Astrocyte (in vitro differentiated cells and primary cell): ENCODE measurements at regions not wholly inside any gene's neighbourhood (a gene's known extent, or its start where the extent isn't known, plus 50 kb on each side); places are given as distances from the start of the nearest gene placed in this dataset.
"Not testable (repeated sequence)": the region's sequence is repeated elsewhere in the genome, so short reads cannot be mapped to it uniquely, and the experiment has no call there.

Experiments
- DNase-seq: peaks from one replicate; pipeline ENCODE4 v3.0.0-alpha.2; 2010; ENCODE audit warnings: low read depth
- FAIRE-seq: peaks from 2 replicates; lab custom pipeline; 2011; peaks lifted over from hg19 to GRCh38; lab: Jason Lieb, UNC
- H2AFZ ChIP-seq: 2 replicates; pipeline ENCODE4 v1.6.0; 2012; ENCODE audit warnings: low read depth, low read length, inconsistent platforms
- H3K27ac ChIP-seq: 2 replicates; pipeline ENCODE4 v1.5.1; 2011; ENCODE audit warnings: low read depth, low read length, inconsistent platforms
- H3K27me3 ChIP-seq: 2 replicates; pipeline ENCODE4 v1.6.0; 2011; ENCODE audit warnings: low read length, inconsistent platforms; ENCODE audit not compliant: insufficient read depth
- H3K36me3 ChIP-seq: 2 replicates; pipeline ENCODE4 v1.5.1; 2011; ENCODE audit warnings: low read length, inconsistent platforms; ENCODE audit not compliant: insufficient read depth
- H3K4me1 ChIP-seq: 2 replicates; pipeline ENCODE4 v1.5.1; 2011; ENCODE audit warnings: low read length, inconsistent platforms; ENCODE audit not compliant: insufficient read depth
- H3K4me2 ChIP-seq: 2 replicates; pipeline ENCODE4 v1.6.0; 2012; ENCODE audit warnings: low read length, inconsistent platforms
- H3K4me3 ChIP-seq: 2 replicates; pipeline ENCODE4 v1.5.1; 2011; ENCODE audit warnings: low read depth, mild to moderate bottlenecking, low read length, inconsistent platforms; ENCODE audit not compliant: insufficient read depth
- H3K79me2 ChIP-seq: 2 replicates; pipeline ENCODE4 v1.6.0; 2012; ENCODE audit warnings: mild to moderate bottlenecking, low read length, inconsistent platforms; ENCODE audit not compliant: insufficient read depth
- H3K9ac ChIP-seq: 2 replicates; pipeline ENCODE4 v1.6.0; 2012; ENCODE audit warnings: mild to moderate bottlenecking, low read length, inconsistent platforms
- H3K9me3 ChIP-seq: 2 replicates; pipeline ENCODE4 v1.5.1; 2012; ENCODE audit warnings: low read depth, mild to moderate bottlenecking, low read length, inconsistent platforms; ENCODE audit not compliant: insufficient read depth
- H4K20me1 ChIP-seq: 2 replicates; pipeline ENCODE4 v1.6.0; 2012; ENCODE audit warnings: low read length, inconsistent platforms; ENCODE audit not compliant: insufficient read depth
- H3K27ac Mint-ChIP-seq: one replicate; pipeline ENCODE4 v1.8.0; 2021; ENCODE audit warnings: mild to moderate bottlenecking, mixed read lengths; ENCODE audit not compliant: unreplicated experiment
- H3K27me3 Mint-ChIP-seq: one replicate; pipeline ENCODE4 v1.8.0; 2021; ENCODE audit warnings: low read depth, mixed read lengths; ENCODE audit not compliant: unreplicated experiment
- H3K36me3 Mint-ChIP-seq: one replicate; pipeline ENCODE4 v1.8.0; 2021; ENCODE audit warnings: low read depth, mixed read lengths; ENCODE audit not compliant: unreplicated experiment
- H3K4me1 Mint-ChIP-seq: one replicate; pipeline ENCODE4 v1.8.0; 2021; ENCODE audit warnings: low read depth, mixed read lengths; ENCODE audit not compliant: unreplicated experiment
- H3K4me3 Mint-ChIP-seq: one replicate; pipeline ENCODE4 v1.8.0; 2021; ENCODE audit warnings: mild to moderate bottlenecking, moderate library complexity, mixed read lengths; ENCODE audit not compliant: unreplicated experiment
- H3K9me3 Mint-ChIP-seq: one replicate; pipeline ENCODE4 v1.8.0; 2021; ENCODE audit warnings: mild to moderate bottlenecking, mixed read lengths; ENCODE audit not compliant: unreplicated experiment
- CTCF ChIP-seq: IDR thresholded peaks from 2 replicates; pipeline ENCODE4 v1.5.1; 2011; ENCODE audit warnings: low read depth, mild to moderate bottlenecking, inconsistent platforms, low read length, moderate library complexity; ENCODE audit not compliant: insufficient read depth
- EZH2 ChIP-seq: IDR thresholded peaks from 2 replicates; pipeline ENCODE4 v1.6.1; 2012; ENCODE audit warnings: mild to moderate bottlenecking, low read length, inconsistent platforms; ENCODE audit not compliant: insufficient read depth

GRCh38 chr4:135917011-135917410 is 1615.3 kb downstream of the PCDH18 start:
- Histone ChIP-seq H2AFZ (no peak overlapping the region), H3K4me3 (no peak overlapping the region), H3K9ac (no peak overlapping the region), H3K27ac (no peak overlapping the region), H3K36me3 (no peaks in the 10 kb centered on the region), H3K79me2 (no peaks in the 10 kb centered on the region), H3K9me3 (no peaks in the 10 kb centered on the region), H3K4me2 (no peak overlapping the region), H3K4me1 (no peaks in the 10 kb centered on the region), H4K20me1 (no peaks in the 10 kb centered on the region), H3K27me3 (no peaks in the 10 kb centered on the region)
- no peak overlapping the region for H3K27ac Mint-ChIP-seq
- DNase-seq (peak; percentile 30), FAIRE-seq (no peak)
- no peaks in the 10 kb centered on the region for H3K4me1 Mint-ChIP-seq
- H3K27me3 Mint-ChIP-seq, result no peaks in the 10 kb centered on the region
- H3K36me3 Mint-ChIP-seq, result no peaks in the 10 kb centered on the region
- no peak overlapping the region for H3K4me3 Mint-ChIP-seq
- H3K9me3 Mint-ChIP-seq, result no peaks in the 10 kb centered on the region
- TF ChIP-seq CTCF (no peak), EZH2 (no peak)

DNA sequence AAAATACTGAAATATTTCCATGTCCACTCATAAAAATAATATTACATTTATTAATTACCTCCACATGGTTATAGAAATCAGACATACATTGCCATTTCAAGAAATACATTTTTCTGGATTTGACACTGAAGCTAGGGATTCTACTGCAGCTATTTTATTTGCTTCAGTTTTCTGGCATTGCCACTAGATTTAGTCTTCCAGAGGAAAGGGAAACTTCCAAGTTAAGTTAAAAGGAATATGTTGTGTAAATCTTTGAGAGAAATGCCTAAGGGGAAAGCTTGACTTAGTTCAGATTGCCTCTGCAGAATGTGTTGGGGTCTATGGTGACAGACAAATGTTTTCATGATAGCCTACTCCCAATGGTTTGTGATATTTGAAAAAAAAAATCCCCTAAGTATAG is 1631.3 kb downstream of the PCDH18 start:
- H3K27me3 Mint-ChIP-seq, result no peaks in the 10 kb centered on the region
- no peaks in the 10 kb centered on the region for H3K4me1 ChIP-seq
- H2AFZ ChIP-seq, result no peak overlapping the region
- no peaks in the 10 kb centered on the region for H3K4me1 Mint-ChIP-seq
- H3K4me2 ChIP-seq, result no peak overlapping the region
- H3K9me3 ChIP-seq, result no peaks in the 10 kb centered on the region
- H3K27ac ChIP-seq, result no peak overlapping the region
- no peak for DNase-seq
- no peaks in the 10 kb centered on the region for H4K20me1 ChIP-seq
- no peaks in the 10 kb centered on the region for H3K27me3 ChIP-seq
- FAIRE-seq, result no peak
- no peaks in the 10 kb centered on the region for H3K36me3 ChIP-seq
- no peaks in the 10 kb centered on the region for H3K9me3 Mint-ChIP-seq
- no peaks in the 10 kb centered on the region for H3K36me3 Mint-ChIP-seq
- no peak overlapping the region for H3K9ac ChIP-seq
- H3K79me2 ChIP-seq, result no peaks in the 10 kb centered on the region
- H3K27ac Mint-ChIP-seq, result no peak overlapping the region
- no peak overlapping the region for H3K4me3 Mint-ChIP-seq
- H3K4me3 ChIP-seq, result no peak overlapping the region
- TF ChIP-seq CTCF (no peak), EZH2 (no peak)

GRCh38 chr4:135864304-135864703 is 1662.7 kb upstream of the PABPC4L start:
- H3K36me3 Mint-ChIP-seq, H3K9me3 Mint-ChIP-seq, H3K4me3 Mint-ChIP-seq, H4K20me1 ChIP-seq, H3K79me2 ChIP-seq, DNase-seq, H3K36me3 ChIP-seq, H3K27me3 ChIP-seq, H2AFZ ChIP-seq, H3K27me3 Mint-ChIP-seq, H3K4me1 ChIP-seq, H3K4me2 ChIP-seq, FAIRE-seq, H3K9ac ChIP-seq, H3K27ac Mint-ChIP-seq, H3K27ac ChIP-seq, H3K9me3 ChIP-seq, H3K4me1 Mint-ChIP-seq, H3K4me3 ChIP-seq: not testable (repeated sequence)
